ENCODE measurements at regions not wholly inside any gene's neighbourhood (a gene's known extent, or its start where the extent isn't known, plus 50 kb on each side); places are given as distances from the start of the nearest gene placed in this dataset.

DNA sequence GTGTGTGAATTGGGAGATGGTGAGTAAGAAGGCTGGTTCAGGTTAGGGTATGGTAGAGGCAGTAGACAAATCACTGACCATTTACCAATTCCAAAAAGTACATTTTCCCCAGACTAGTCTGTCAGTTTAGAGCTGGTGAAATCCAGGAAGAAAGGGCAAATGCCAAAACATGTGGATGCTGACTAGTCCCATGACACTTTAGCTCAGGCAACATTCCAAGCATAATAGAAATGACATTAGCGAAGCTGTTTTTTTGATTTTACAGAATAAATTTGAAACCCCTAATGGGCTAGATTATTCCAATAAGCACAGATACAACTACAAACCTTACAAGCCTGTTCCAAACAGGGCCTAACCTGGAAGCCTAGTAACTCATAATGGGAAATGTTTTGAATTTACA lies 884.2 kb downstream of the FLRT2 start:
- TF ChIP-seq, protein P1, sequence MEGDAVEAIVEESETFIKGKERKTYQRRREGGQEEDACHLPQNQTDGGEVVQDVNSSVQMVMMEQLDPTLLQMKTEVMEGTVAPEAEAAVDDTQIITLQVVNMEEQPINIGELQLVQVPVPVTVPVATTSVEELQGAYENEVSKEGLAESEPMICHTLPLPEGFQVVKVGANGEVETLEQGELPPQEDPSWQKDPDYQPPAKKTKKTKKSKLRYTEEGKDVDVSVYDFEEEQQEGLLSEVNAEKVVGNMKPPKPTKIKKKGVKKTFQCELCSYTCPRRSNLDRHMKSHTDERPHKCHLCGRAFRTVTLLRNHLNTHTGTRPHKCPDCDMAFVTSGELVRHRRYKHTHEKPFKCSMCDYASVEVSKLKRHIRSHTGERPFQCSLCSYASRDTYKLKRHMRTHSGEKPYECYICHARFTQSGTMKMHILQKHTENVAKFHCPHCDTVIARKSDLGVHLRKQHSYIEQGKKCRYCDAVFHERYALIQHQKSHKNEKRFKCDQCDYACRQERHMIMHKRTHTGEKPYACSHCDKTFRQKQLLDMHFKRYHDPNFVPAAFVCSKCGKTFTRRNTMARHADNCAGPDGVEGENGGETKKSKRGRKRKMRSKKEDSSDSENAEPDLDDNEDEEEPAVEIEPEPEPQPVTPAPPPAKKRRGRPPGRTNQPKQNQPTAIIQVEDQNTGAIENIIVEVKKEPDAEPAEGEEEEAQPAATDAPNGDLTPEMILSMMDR (IDR thresholded peaks at IDR 0.05), result no peak
- TF ChIP-seq POLR2A (IDR thresholded peaks at IDR 0.05), result no peak

Data from esophagus squamous epithelium (tissue), 4 donors.